ENCODE measurements at regions not wholly inside any gene's neighbourhood (a gene's known extent, or its start where the extent isn't known, plus 50 kb on each side); places are given as distances from the start of the nearest gene placed in this dataset.

DNA sequence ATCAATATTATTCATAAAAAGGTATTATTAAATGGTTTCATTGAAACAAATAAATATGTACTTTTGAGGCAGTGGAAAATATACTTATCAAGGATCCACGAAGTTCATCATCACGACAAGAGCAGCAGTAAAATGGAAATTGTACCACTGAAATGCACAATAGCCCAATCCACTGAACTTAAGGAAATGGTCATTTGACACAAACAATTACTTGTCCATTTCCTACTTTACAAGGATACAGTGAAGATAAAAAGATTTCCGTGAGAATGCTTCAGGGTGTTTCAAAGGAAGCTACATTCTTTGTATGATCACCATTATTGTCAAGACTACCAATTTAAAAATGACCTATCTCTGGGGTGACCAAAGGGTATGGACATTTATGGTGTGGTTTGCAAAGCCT lies 210.3 kb downstream of the SYK start:
- H3K4ac ChIP-seq (replicated peaks; ENCODE audit: insufficient read length, low read depth, low read length), result no peak overlapping the region
- no peak overlapping the region for H3K56ac ChIP-seq (replicated peaks; ENCODE audit: insufficient read length, low read depth, low read length)
- H3K4me3 ChIP-seq (ENCODE audit: extremely low read depth in 1 of 4, insufficient read depth in 2 of 4, low read depth in 3 of 4, low read length in 4 of 4), result no peak overlapping the region
- H3K4me1 ChIP-seq (replicated peaks in 1 of 4; ENCODE audit: control insufficient read depth in 3 of 4, insufficient read depth in 4 of 4, low read length in 3 of 4), result no peaks in the 10 kb centered on the region
- ChIA-PET CTCF (ENCODE audit: partially characterized antibody) (interaction anchor here (1.3 kb wide), 1 partner anchor 415 kb away, joined by 3 read pairs; no protein-coding TSS in a partner anchor), POLR2A (ENCODE audit: partially characterized antibody) (no interaction called here)
- no peak overlapping the region for H2BK12ac ChIP-seq (ENCODE audit: low read depth, low read length)
- no peak overlapping the region for H4K8ac ChIP-seq (ENCODE audit: extremely low read depth, insufficient read depth, low read length)
- H2AK5ac ChIP-seq (ENCODE audit: low read depth, low read length), result no peak overlapping the region
- H2BK20ac ChIP-seq (ENCODE audit: low read length), result no peak overlapping the region
- no peak for FAIRE-seq
- H2BK120ac ChIP-seq (replicated peaks; ENCODE audit: low read depth, low read length), result no peak overlapping the region
- no peak overlapping the region for H2AFZ ChIP-seq (ENCODE audit: low read length)
- H3K18ac ChIP-seq (ENCODE audit: extremely low read depth, low read length), result no peak overlapping the region
- no peaks in the 10 kb centered on the region for H3K79me1 ChIP-seq (ENCODE audit: low read depth, low read length)
- TF ChIP-seq SIX5 (IDR thresholded peaks at IDR 0.05; ENCODE audit: low read depth, low read length) (no peak), CHD2 (IDR thresholded peaks at IDR 0.05; ENCODE audit: low read length) (no peak)
- TF ChIP-seq, protein P1, sequence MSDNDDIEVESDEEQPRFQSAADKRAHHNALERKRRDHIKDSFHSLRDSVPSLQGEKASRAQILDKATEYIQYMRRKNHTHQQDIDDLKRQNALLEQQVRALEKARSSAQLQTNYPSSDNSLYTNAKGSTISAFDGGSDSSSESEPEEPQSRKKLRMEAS (IDR thresholded peaks at IDR 0.05), result no peak
- no peak overlapping the region for H3K4me2 ChIP-seq (ENCODE audit: insufficient read depth in 1 of 2, low read depth in 2 of 2, low read length in 2 of 2)
- no peak overlapping the region for H3K9ac ChIP-seq (replicated peaks in 1 of 4; ENCODE audit: extremely low read depth in 1 of 4, low read depth in 3 of 4, low read length in 3 of 4)
- H4K20me1 ChIP-seq (replicated peaks in 1 of 2; ENCODE audit: control insufficient read depth in 1 of 2, insufficient read depth in 2 of 2, low read length in 2 of 2), result no peaks in the 10 kb centered on the region
- no peak overlapping the region for H3K23ac ChIP-seq (ENCODE audit: insufficient read length)
- H3K79me2 ChIP-seq (ENCODE audit: control insufficient read depth in 1 of 2, insufficient read depth in 2 of 2, low read length in 2 of 2), result no peaks in the 10 kb centered on the region
- no peak overlapping the region for H2BK5ac ChIP-seq (ENCODE audit: low read depth, low read length)
- no peak overlapping the region for H3K27ac ChIP-seq (ENCODE audit: low read depth, low read length)
- no peaks in the 10 kb centered on the region for H3K23me2 ChIP-seq (ENCODE audit: low read depth, low read length)
- H2BK15ac ChIP-seq (ENCODE audit: low read length), result no peak overlapping the region
- H4K5ac ChIP-seq (ENCODE audit: insufficient read length, low read depth, low read length), result no peak overlapping the region
- 62% methylated on average over 3 of the region's 3 CpGs; no CpG with 5 or more reads in 1 of the 2 experiments for WGBS, 2 experiments (ENCODE audit: extremely low coverage in 1 of 2, insufficient coverage in 1 of 2, insufficient read length in 1 of 2, insufficient replicate concordance in 2 of 2, low coverage in 1 of 2, low lambda C conversion rate in 2 of 2, missing lambda C conversion rate in 1 of 2)
- no peak overlapping the region for H4K91ac ChIP-seq (replicated peaks; ENCODE audit: insufficient read length, low read length)
- DNase-seq (ENCODE audit: low read depth in 1 of 2, low spot score in 2 of 2), result no peak
- no peak overlapping the region for H3K14ac ChIP-seq (ENCODE audit: insufficient read length)
- no peaks in the 10 kb centered on the region for H3K36me3 ChIP-seq (ENCODE audit: control insufficient read depth in 2 of 4, insufficient read depth in 4 of 4, low read length in 3 of 4)
- H3K9me3 ChIP-seq (ENCODE audit: insufficient read depth in 2 of 2, low read depth in 1 of 2, low read length in 1 of 2), result no peaks in the 10 kb centered on the region
- H3K27me3 ChIP-seq (replicated peaks in 1 of 4; ENCODE audit: control insufficient read depth in 3 of 4, extremely low read depth in 1 of 4, insufficient read depth in 3 of 4, low read length in 3 of 4), result no peaks in the 10 kb centered on the region
